CD4-positive, alpha-beta T cell (primary cell): ENCODE measurements at regions not wholly inside any gene's neighbourhood (a gene's known extent, or its start where the extent isn't known, plus 50 kb on each side); places are given as distances from the start of the nearest gene placed in this dataset.

Source experiments
- ATAC-seq: fragments of 200-7000 bp; cut with Tn5 transposase; one replicate; pipeline ENCODE4 v1.10.0; 2022; ENCODE audit warnings: mild to moderate bottlenecking; ENCODE audit not compliant: poor library complexity
- CTCF ChIA-PET: fragments of 350-600 bp; sonication (Branson Sonifier 250); formaldehyde crosslinking; loops from one replicate; lab custom pipeline; 2021; ENCODE audit warnings: antibody characterized with exemption, inconsistent platforms; lab: Charles Lee
- POLR2A ChIA-PET: fragments of 350-600 bp; sonication (Branson Sonifier 250); formaldehyde crosslinking; loops from one replicate; lab custom pipeline; 2021; ENCODE audit warnings: antibody characterized with exemption, inconsistent platforms; lab: Charles Lee
- DNase-seq, 14 experiments: peaks; one replicate each; pipeline ENCODE4 v3.0.0-alpha.2; 2013 to 2020; ENCODE audit warnings: mixed read lengths in 2 of 14
- H3K27ac ChIP-seq, 2 donors: one replicate each; pipeline versions ENCODE4 v1.5.1 to v1.7.0; 2013; ENCODE audit warnings: low read length in 2 of 2, low read depth in 1 of 2, mild to moderate bottlenecking in 1 of 2
- H3K27me3 ChIP-seq, 2 experiments: 1 replicate in 1 of 2; 2 replicates in 1 of 2; pipeline versions ENCODE4 v1.6.1 to v1.7.0; 2013; ENCODE audit warnings: low read length in 2 of 2, control low read depth in 1 of 2, mild to moderate bottlenecking in 1 of 2, moderate library complexity in 1 of 2; ENCODE audit not compliant: insufficient read depth in 2 of 2, control insufficient read depth in 1 of 2
- H3K36me3 ChIP-seq: one replicate; pipeline ENCODE4 v1.6.1; 2013; ENCODE audit warnings: low read length, control low read depth; ENCODE audit not compliant: insufficient read depth
- H3K4me1 ChIP-seq: one replicate; pipeline ENCODE4 v1.6.1; 2013; ENCODE audit warnings: low read length, control low read depth; ENCODE audit not compliant: insufficient read depth
- H3K4me3 ChIP-seq: one replicate; pipeline ENCODE4 v1.5.1; 2013; ENCODE audit warnings: mild to moderate bottlenecking, low read length, moderate library complexity
- H3K9me3 ChIP-seq, 2 experiments: 1 replicate in 1 of 2; 2 replicates in 1 of 2; pipeline versions ENCODE4 v1.6.1 to v1.7.0; 2013; ENCODE audit warnings: low read length in 2 of 2, mild to moderate bottlenecking in 2 of 2, control low read depth in 1 of 2, moderate library complexity in 1 of 2; ENCODE audit not compliant: control insufficient read depth in 1 of 2, insufficient read depth in 1 of 2
- H3K27ac Mint-ChIP-seq: one replicate; pipeline ENCODE4 v1.8.0; 2020; ENCODE audit warnings: mixed read lengths
- H3K27me3 Mint-ChIP-seq: one replicate; pipeline ENCODE4 v1.8.0; 2021; ENCODE audit warnings: mixed read lengths
- H3K36me3 Mint-ChIP-seq: one replicate; pipeline ENCODE4 v1.8.0; 2021; ENCODE audit warnings: low read depth, mixed read lengths
- H3K4me1 Mint-ChIP-seq: one replicate; pipeline ENCODE4 v1.8.0; 2021; ENCODE audit warnings: low read depth, mixed read lengths
- H3K4me3 Mint-ChIP-seq: one replicate; pipeline ENCODE4 v1.8.0; 2020; ENCODE audit warnings: mild to moderate bottlenecking, mixed read lengths
- H3K9me3 Mint-ChIP-seq: one replicate; pipeline ENCODE4 v1.8.0; 2020; ENCODE audit warnings: mixed read lengths
- CTCF ChIP-seq: fragments of 200-600 bp; IDR thresholded peaks from one replicate; pipeline ENCODE4 v1.8.0; 2022; ENCODE audit warnings: antibody characterized with exemption, mild to moderate bottlenecking
- intact Hi-C, 2 experiments: fragments of 100-400 bp; cut with DNase I in 1 of 2; cut with micrococcal nuclease in 1 of 2; formaldehyde crosslinking; loops; one replicate each; pipeline versions ENCODE4 v1.15.1 to v1.9.0; 2023 to 2025; cut with DNase I, micrococcal nuclease

- TF ChIP-seq CTCF = no peak
- Histone ChIP-seq H3K4me3 (no peak overlapping the region), H3K27me3 (no peaks in the 10 kb centered on the region), H3K4me1 (no peaks in the 10 kb centered on the region), H3K27ac (no peak overlapping the region), H3K36me3 (no peaks in the 10 kb centered on the region), H3K9me3 (no peaks in the 10 kb centered on the region)
- ChIA-PET POLR2A (no interaction called here), CTCF (no interaction called here)
- Mint-ChIP-seq H3K27me3 (no peaks in the 10 kb centered on the region), H3K4me1 (no peaks in the 10 kb centered on the region), H3K27ac (no peak overlapping the region), H3K36me3 (no peaks in the 10 kb centered on the region), H3K4me3 (no peak overlapping the region), H3K9me3 (peaks cover 9% of the 10 kb centered on the region)
- ATAC-seq = no peak
- intact Hi-C loops = no loop called here
- DNase-seq = no peak
Measured at GRCh38 chr5:121516997-121517396, 334.7 kb upstream of the FTMT start.

- H3K27me3 Mint-ChIP-seq = no peaks in the 10 kb centered on the region
- no peak overlapping the region for H3K27ac ChIP-seq
- peaks cover 0 to 4% of the 10 kb centered on the region in 2 experiments for H3K9me3 ChIP-seq
- intact Hi-C loops = no loop called here
- H3K4me1 ChIP-seq = no peaks in the 10 kb centered on the region
- H3K27ac Mint-ChIP-seq = no peak overlapping the region
- CTCF ChIA-PET = no interaction called here
- peaks cover 2% of the 10 kb centered on the region for H3K9me3 Mint-ChIP-seq
- DNase-seq (no peak), ATAC-seq (no peak)
- H3K4me1 Mint-ChIP-seq = no peaks in the 10 kb centered on the region
- POLR2A ChIA-PET = no interaction called here
- H3K36me3 Mint-ChIP-seq = no peaks in the 10 kb centered on the region
- no peak for TF ChIP-seq CTCF
- no peaks in the 10 kb centered on the region for H3K27me3 ChIP-seq
- no peak overlapping the region for H3K4me3 ChIP-seq
- no peaks in the 10 kb centered on the region for H3K36me3 ChIP-seq
- H3K4me3 Mint-ChIP-seq = no peak overlapping the region
Measured at GRCh38 chr5:121525706-121526105, 326.0 kb upstream of the FTMT start.

GRCh38 chr5:121526908-121527307, 324.8 kb upstream of the FTMT start:
- no peak for TF ChIP-seq CTCF
- Histone ChIP-seq H3K36me3 (no peaks in the 10 kb centered on the region), H3K27ac (no peak overlapping the region), H3K4me1 (no peaks in the 10 kb centered on the region), H3K9me3 (peaks cover 0 to 4% of the 10 kb centered on the region in 2 experiments), H3K4me3 (no peak overlapping the region), H3K27me3 (no peaks in the 10 kb centered on the region)
- CTCF ChIA-PET = no interaction called here
- intact Hi-C loops = no loop called here
- POLR2A ChIA-PET = no interaction called here
- Mint-ChIP-seq H3K4me1 (no peaks in the 10 kb centered on the region), H3K9me3 (peaks cover 2% of the 10 kb centered on the region), H3K36me3 (no peaks in the 10 kb centered on the region), H3K27me3 (no peaks in the 10 kb centered on the region), H3K27ac (no peak overlapping the region), H3K4me3 (no peak overlapping the region)
- no peak for DNase-seq
- ATAC-seq = no peak
